Stomach smooth muscle (tissue), 2 donors: ENCODE measurements at regions not wholly inside any gene's neighbourhood (a gene's known extent, or its start where the extent isn't known, plus 50 kb on each side); places are given as distances from the start of the nearest gene placed in this dataset.

ENCODE experiments used
- H3K27ac ChIP-seq: one replicate; pipeline ENCODE4 v1.7.0; 2013; ENCODE audit warnings: mild to moderate bottlenecking, low read length, inconsistent platforms
- H3K27me3 ChIP-seq, 2 donors: one replicate each; pipeline ENCODE4 v1.7.0; 2013; ENCODE audit warnings: low read length in 2 of 2; ENCODE audit not compliant: insufficient read depth in 2 of 2, control insufficient read depth in 1 of 2
- H3K36me3 ChIP-seq, 2 donors: one replicate each; pipeline ENCODE4 v1.7.0; 2013; ENCODE audit warnings: low read length in 2 of 2; ENCODE audit not compliant: control insufficient read depth in 2 of 2, insufficient read depth in 2 of 2
- H3K4me1 ChIP-seq: one replicate; pipeline ENCODE4 v1.7.0; 2013; ENCODE audit warnings: low read length; ENCODE audit not compliant: control insufficient read depth, insufficient read depth
- H3K4me3 ChIP-seq, 2 donors: one replicate each; pipeline ENCODE4 v1.7.0; 2013; ENCODE audit warnings: low read length in 2 of 2
- H3K9ac ChIP-seq, 2 donors: one replicate each; pipeline ENCODE4 v1.7.0; 2013; ENCODE audit warnings: low read length in 2 of 2, mild to moderate bottlenecking in 1 of 2
- H3K9me3 ChIP-seq, 2 donors: one replicate each; pipeline ENCODE4 v1.7.0; 2013; ENCODE audit warnings: low read length in 2 of 2; ENCODE audit not compliant: control insufficient read depth in 2 of 2
- donor health status: healthy.
- donor health status: Pancreatic carcinoma.

GRCh38 chr4:32748061-32748460 lies 2027.9 kb downstream of the PCDH7 start:
- no peak overlapping the region for H3K4me3 ChIP-seq
- no peaks in the 10 kb centered on the region for H3K27me3 ChIP-seq
- no peaks in the 10 kb centered on the region for H3K4me1 ChIP-seq
- H3K36me3 ChIP-seq, result no peaks in the 10 kb centered on the region
- no peak overlapping the region for H3K9ac ChIP-seq
- peaks cover 0 to 5% of the 10 kb centered on the region in 2 donors for H3K9me3 ChIP-seq
- no peak overlapping the region for H3K27ac ChIP-seq

- no peaks in the 10 kb centered on the region for H3K27me3 ChIP-seq
Measured at GRCh38 chr4:32748498-32748897, 2028.3 kb downstream of the PCDH7 start.

GRCh38 chr4:32752962-32753361 lies 2032.8 kb downstream of the PCDH7 start:
- no peaks in the 10 kb centered on the region for H3K36me3 ChIP-seq
- no peak overlapping the region for H3K4me3 ChIP-seq
- H3K9ac ChIP-seq, result no peak overlapping the region
- no peak overlapping the region for H3K27ac ChIP-seq
- H3K9me3 ChIP-seq, result peaks cover 0 to 5% of the 10 kb centered on the region in 2 donors
- no peaks in the 10 kb centered on the region for H3K4me1 ChIP-seq
- H3K27me3 ChIP-seq, result no peaks in the 10 kb centered on the region

More at GRCh38 chr4:32748498-32748897, 2028.3 kb downstream of the PCDH7 start:
- H3K36me3 ChIP-seq, result no peaks in the 10 kb centered on the region
- no peak overlapping the region for H3K9ac ChIP-seq
- H3K27ac ChIP-seq, result no peak overlapping the region
- no peak overlapping the region for H3K4me3 ChIP-seq
- peaks cover 0 to 5% of the 10 kb centered on the region in 2 donors for H3K9me3 ChIP-seq
- no peaks in the 10 kb centered on the region for H3K4me1 ChIP-seq

- no peak overlapping the region for H3K9ac ChIP-seq
Measured at GRCh38 chr4:32768664-32769389, 2048.7 kb downstream of the PCDH7 start.

GRCh38 chr4:32771491-32771890 lies 2051.3 kb downstream of the PCDH7 start:
- no peaks in the 10 kb centered on the region for H3K9me3 ChIP-seq
- H3K27me3 ChIP-seq, result no peaks in the 10 kb centered on the region
- no peaks in the 10 kb centered on the region for H3K36me3 ChIP-seq
- no peak overlapping the region for H3K9ac ChIP-seq
- H3K4me1 ChIP-seq, result no peaks in the 10 kb centered on the region
- H3K4me3 ChIP-seq, result no peak overlapping the region
- H3K27ac ChIP-seq, result no peak overlapping the region

More at GRCh38 chr4:32768664-32769389, 2048.7 kb downstream of the PCDH7 start:
- Histone ChIP-seq H3K9me3 (no peaks in the 10 kb centered on the region), H3K36me3 (no peaks in the 10 kb centered on the region), H3K27ac (no peak overlapping the region), H3K4me1 (no peaks in the 10 kb centered on the region), H3K27me3 (no peaks in the 10 kb centered on the region), H3K4me3 (no peak overlapping the region)

- Histone ChIP-seq H3K27ac (no peak overlapping the region), H3K27me3 (no peaks in the 10 kb centered on the region), H3K4me1 (no peaks in the 10 kb centered on the region), H3K36me3 (no peaks in the 10 kb centered on the region), H3K9ac (no peak overlapping the region), H3K4me3 (no peak overlapping the region), H3K9me3 (no peaks in the 10 kb centered on the region)
Measured at GRCh38 chr4:32775049-32775448, 2054.9 kb downstream of the PCDH7 start.

- H3K4me3 ChIP-seq, result no peak overlapping the region
- H3K36me3 ChIP-seq, result no peaks in the 10 kb centered on the region
- H3K4me1 ChIP-seq, result no peaks in the 10 kb centered on the region
Measured at GRCh38 chr4:32776435-32777203, 2056.4 kb downstream of the PCDH7 start.

GRCh38 chr4:32778025-32778424 lies 2057.9 kb downstream of the PCDH7 start:
- no peaks in the 10 kb centered on the region for H3K27me3 ChIP-seq
- H3K27ac ChIP-seq, result no peak overlapping the region
- H3K9me3 ChIP-seq, result no peaks in the 10 kb centered on the region
- H3K9ac ChIP-seq, result no peak overlapping the region
- no peaks in the 10 kb centered on the region for H3K36me3 ChIP-seq
- H3K4me3 ChIP-seq, result no peak overlapping the region
- no peaks in the 10 kb centered on the region for H3K4me1 ChIP-seq

More at GRCh38 chr4:32776435-32777203, 2056.4 kb downstream of the PCDH7 start:
- Histone ChIP-seq H3K9me3 (no peaks in the 10 kb centered on the region), H3K27ac (no peak overlapping the region), H3K9ac (no peak overlapping the region), H3K27me3 (no peaks in the 10 kb centered on the region)

- H3K27me3 ChIP-seq, result no peaks in the 10 kb centered on the region
- H3K36me3 ChIP-seq, result no peaks in the 10 kb centered on the region
- no peak overlapping the region for H3K4me3 ChIP-seq
- no peak overlapping the region for H3K27ac ChIP-seq
- no peaks in the 10 kb centered on the region for H3K4me1 ChIP-seq
- H3K9ac ChIP-seq, result no peak overlapping the region
- H3K9me3 ChIP-seq, result no peaks in the 10 kb centered on the region
Measured at GRCh38 chr4:32778938-32779337, 2058.8 kb downstream of the PCDH7 start.

GRCh38 chr4:32789026-32789608 lies 2068.9 kb downstream of the PCDH7 start:
- H3K27ac ChIP-seq, result no peak overlapping the region

More at GRCh38 chr4:32789026-32789608, 2068.9 kb downstream of the PCDH7 start:
- Histone ChIP-seq H3K27me3 (no peaks in the 10 kb centered on the region), H3K4me1 (no peaks in the 10 kb centered on the region), H3K36me3 (no peaks in the 10 kb centered on the region), H3K4me3 (no peak overlapping the region), H3K9ac (no peak overlapping the region), H3K9me3 (no peaks in the 10 kb centered on the region)
